DOHH2 (cell line): ENCODE measurements at regions not wholly inside any gene's neighbourhood (a gene's known extent, or its start where the extent isn't known, plus 50 kb on each side); places are given as distances from the start of the nearest gene placed in this dataset.

Source experiments
- H3F3A ChIP-seq: fragments of 200-600 bp; sonication (generic), shearing (Covaris generic); 2 replicates; pipeline ENCODE4 v1.6.0; 2016; ENCODE audit warnings: antibody characterized with exemption, mild to moderate bottlenecking; ENCODE audit not compliant: control insufficient read depth, insufficient read depth
- H3K27ac ChIP-seq: fragments of 200-600 bp; sonication (generic); 2 replicates; pipeline ENCODE4 v1.5.1; 2014; ENCODE audit warnings: low read depth, mild to moderate bottlenecking, low read length, moderate library complexity
- H3K27me3 ChIP-seq: fragments of 200-600 bp; sonication (generic); 2 replicates; pipeline ENCODE4 v1.6.1; 2014; ENCODE audit warnings: mild to moderate bottlenecking, low read length, mixed read lengths; ENCODE audit not compliant: control insufficient read depth
- H3K36me3 ChIP-seq: fragments of 200-600 bp; sonication (generic); 2 replicates; pipeline ENCODE4 v1.6.1; 2014; ENCODE audit warnings: mild to moderate bottlenecking, low read length, moderate library complexity, mixed read lengths; ENCODE audit not compliant: control insufficient read depth
- H3K4me1 ChIP-seq: fragments of 200-600 bp; sonication (generic); 2 replicates; pipeline ENCODE4 v1.6.1; 2014; ENCODE audit warnings: mild to moderate bottlenecking, low read length, mixed read lengths; ENCODE audit not compliant: control insufficient read depth
- H3K4me2 ChIP-seq: fragments of 200-600 bp; sonication (generic); 2 replicates; pipeline ENCODE4 v1.6.0; 2014; ENCODE audit warnings: mild to moderate bottlenecking, low read length, moderate library complexity
- H3K4me3 ChIP-seq: fragments of 200-600 bp; sonication (generic); 2 replicates; pipeline ENCODE4 v1.5.1; 2014; ENCODE audit warnings: mild to moderate bottlenecking, low read length, mixed read lengths
- H3K79me2 ChIP-seq: fragments of 200-600 bp; sonication (generic); 2 replicates; pipeline ENCODE4 v1.6.1; 2014; ENCODE audit warnings: mild to moderate bottlenecking, low read length, mixed read lengths; ENCODE audit not compliant: control insufficient read depth
- H3K9me2 ChIP-seq: fragments of 200-600 bp; sonication (generic); replicated peaks from 2 replicates; pipeline ENCODE4 v1.6.1; 2014; ENCODE audit warnings: mild to moderate bottlenecking, low read length, mixed read lengths; ENCODE audit not compliant: control insufficient read depth
- H3K9me3 ChIP-seq: fragments of 200-600 bp; sonication (generic); 2 replicates; pipeline ENCODE4 v1.6.1; 2014; ENCODE audit warnings: antibody characterized with exemption, low read length, mixed read lengths; ENCODE audit not compliant: control insufficient read depth, insufficient read depth
- H4K20me1 ChIP-seq: fragments of 200-600 bp; sonication (generic); 2 replicates; pipeline ENCODE4 v1.6.0; 2014; ENCODE audit warnings: low read depth, mild to moderate bottlenecking, antibody characterized with exemption, low read length, moderate library complexity; ENCODE audit not compliant: control insufficient read depth, insufficient read depth
- EZH2phosphoT487 ChIP-seq: fragments of 200-600 bp; sonication (generic); IDR thresholded peaks from 2 replicates; pipeline ENCODE4 v1.6.1; 2017; ENCODE audit warnings: borderline replicate concordance, mild to moderate bottlenecking, antibody characterized with exemption, low read length, moderate library complexity, mixed read lengths
- TF ChIP-seq, protein P1 (sequence below): fragments of 200-600 bp; sonication (generic); IDR thresholded peaks from one replicate; pipeline ENCODE4 v1.5.1; 2014; ENCODE audit warnings: antibody characterized with exemption, mild to moderate bottlenecking, low read depth, low read length; ENCODE audit not compliant: poor library complexity, severe bottlenecking

DNA sequence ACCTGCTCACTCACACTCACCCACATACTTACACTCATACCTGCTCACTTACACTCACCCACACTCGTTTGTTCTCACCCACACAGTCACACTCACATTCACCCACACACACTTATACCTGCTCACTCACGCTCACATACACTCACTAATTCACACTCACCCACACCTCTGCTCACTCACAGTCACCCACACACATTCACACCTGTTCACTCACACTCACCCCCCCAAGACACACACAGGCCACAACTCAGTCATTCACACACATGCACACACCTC, 436.2 kb downstream of the BCL11B start:
- Histone ChIP-seq H3F3A (no peaks in the 10 kb centered on the region), H3K79me2 (no peaks in the 10 kb centered on the region), H3K4me2 (no peak overlapping the region), H3K27ac (no peak overlapping the region), H3K27me3 (no peaks in the 10 kb centered on the region), H3K4me3 (no peak overlapping the region), H4K20me1 (no peaks in the 10 kb centered on the region), H3K9me2 (no peaks in the 10 kb centered on the region), H3K9me3 (peaks cover 11% of the 10 kb centered on the region; the same call in 1 of the 2 replicates), H3K4me1 (no peaks in the 10 kb centered on the region), H3K36me3 (no peaks in the 10 kb centered on the region)
- TF ChIP-seq EZH2phosphoT487: no peak
- TF ChIP-seq, protein P1, sequence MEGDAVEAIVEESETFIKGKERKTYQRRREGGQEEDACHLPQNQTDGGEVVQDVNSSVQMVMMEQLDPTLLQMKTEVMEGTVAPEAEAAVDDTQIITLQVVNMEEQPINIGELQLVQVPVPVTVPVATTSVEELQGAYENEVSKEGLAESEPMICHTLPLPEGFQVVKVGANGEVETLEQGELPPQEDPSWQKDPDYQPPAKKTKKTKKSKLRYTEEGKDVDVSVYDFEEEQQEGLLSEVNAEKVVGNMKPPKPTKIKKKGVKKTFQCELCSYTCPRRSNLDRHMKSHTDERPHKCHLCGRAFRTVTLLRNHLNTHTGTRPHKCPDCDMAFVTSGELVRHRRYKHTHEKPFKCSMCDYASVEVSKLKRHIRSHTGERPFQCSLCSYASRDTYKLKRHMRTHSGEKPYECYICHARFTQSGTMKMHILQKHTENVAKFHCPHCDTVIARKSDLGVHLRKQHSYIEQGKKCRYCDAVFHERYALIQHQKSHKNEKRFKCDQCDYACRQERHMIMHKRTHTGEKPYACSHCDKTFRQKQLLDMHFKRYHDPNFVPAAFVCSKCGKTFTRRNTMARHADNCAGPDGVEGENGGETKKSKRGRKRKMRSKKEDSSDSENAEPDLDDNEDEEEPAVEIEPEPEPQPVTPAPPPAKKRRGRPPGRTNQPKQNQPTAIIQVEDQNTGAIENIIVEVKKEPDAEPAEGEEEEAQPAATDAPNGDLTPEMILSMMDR: no peak

DNA sequence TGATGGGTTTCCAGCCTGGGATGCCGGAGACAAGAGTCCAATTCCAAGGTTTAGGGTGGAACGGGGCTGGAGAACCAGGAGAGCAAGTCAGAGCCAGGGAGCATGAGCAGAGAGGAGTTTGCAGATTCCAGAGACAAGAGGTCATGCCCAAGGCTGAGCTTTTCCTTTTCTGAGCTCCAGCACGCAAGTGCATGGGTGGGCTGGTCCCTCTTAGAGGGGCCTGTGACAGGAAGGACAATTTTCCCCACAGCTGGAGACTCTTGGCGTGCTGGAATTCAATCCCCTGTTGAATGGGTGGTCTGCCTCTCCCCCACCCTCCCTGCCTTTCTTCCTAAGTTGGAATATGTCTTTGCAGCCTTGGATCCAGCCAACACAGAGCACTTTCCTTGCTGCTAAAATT, 431.9 kb downstream of the BCL11B start:
- H4K20me1 ChIP-seq: no peaks in the 10 kb centered on the region
- H3K4me1 ChIP-seq: no peaks in the 10 kb centered on the region
- H3K27ac ChIP-seq: no peak overlapping the region
- no peak overlapping the region for H3K4me2 ChIP-seq
- no peaks in the 10 kb centered on the region for H3K36me3 ChIP-seq
- no peaks in the 10 kb centered on the region for H3K9me2 ChIP-seq
- H3K4me3 ChIP-seq: no peak overlapping the region
- H3K27me3 ChIP-seq: no peaks in the 10 kb centered on the region
- peaks cover 10% of the 10 kb centered on the region; the same call in 1 of the 2 replicates for H3K9me3 ChIP-seq
- TF ChIP-seq, protein P1: no peak
- no peak for TF ChIP-seq EZH2phosphoT487
- H3F3A ChIP-seq: no peaks in the 10 kb centered on the region
- H3K79me2 ChIP-seq: no peaks in the 10 kb centered on the region

DNA sequence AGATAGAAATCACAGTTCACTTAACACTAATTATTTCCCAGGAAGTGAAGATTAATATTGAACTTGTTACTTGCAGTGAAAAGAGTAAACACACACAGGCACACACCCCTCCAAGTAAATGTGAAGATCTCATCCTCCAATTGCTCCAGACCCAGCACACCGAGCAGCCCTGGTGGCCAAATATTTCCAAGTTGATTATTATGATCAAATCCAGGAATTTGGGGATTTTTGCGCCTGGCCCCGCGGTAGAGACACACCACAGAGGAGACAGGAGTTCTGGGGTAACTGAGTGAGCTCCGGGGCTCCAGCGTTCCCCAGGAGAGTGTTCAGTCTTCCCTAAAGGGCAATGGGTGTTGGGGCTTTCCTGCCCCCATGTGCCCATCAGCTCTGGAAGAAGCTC, 431.5 kb downstream of the BCL11B start:
- H3K79me2 ChIP-seq: no peaks in the 10 kb centered on the region
- no peak overlapping the region for H3K27ac ChIP-seq
- H3K4me2 ChIP-seq: no peak overlapping the region
- H3K4me1 ChIP-seq: no peaks in the 10 kb centered on the region
- H4K20me1 ChIP-seq: no peaks in the 10 kb centered on the region
- H3K36me3 ChIP-seq: no peaks in the 10 kb centered on the region
- H3K9me2 ChIP-seq: no peaks in the 10 kb centered on the region
- peaks cover 6% of the 10 kb centered on the region; the same call in 1 of the 2 replicates for H3K9me3 ChIP-seq
- no peaks in the 10 kb centered on the region for H3K27me3 ChIP-seq
- no peak for TF ChIP-seq EZH2phosphoT487
- TF ChIP-seq, protein P1: no peak
- no peak overlapping the region for H3K4me3 ChIP-seq
- H3F3A ChIP-seq: no peaks in the 10 kb centered on the region

DNA sequence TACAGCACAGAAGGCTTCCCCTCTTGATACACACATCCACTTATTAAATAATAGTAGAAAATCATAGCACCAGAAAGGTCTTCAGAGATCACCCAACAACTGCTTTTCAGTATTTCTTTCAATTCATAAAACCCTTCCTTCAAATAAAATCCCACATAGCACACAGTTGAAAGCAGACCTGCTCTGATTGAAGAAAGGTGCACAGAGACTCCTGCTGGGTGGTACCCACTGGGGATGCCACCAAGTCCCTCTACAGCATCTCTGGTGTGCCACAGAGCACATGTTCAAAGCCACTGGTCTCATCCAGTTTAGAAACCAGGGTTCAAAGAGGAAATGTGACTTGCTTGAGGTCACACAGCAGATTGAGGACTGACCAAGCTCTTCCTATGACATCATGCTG, 427.5 kb downstream of the BCL11B start:
- no peaks in the 10 kb centered on the region for H3F3A ChIP-seq
- H3K27ac ChIP-seq: no peak overlapping the region
- H3K9me3 ChIP-seq: no peaks in the 10 kb centered on the region
- H3K4me1 ChIP-seq: no peaks in the 10 kb centered on the region
- no peaks in the 10 kb centered on the region for H3K9me2 ChIP-seq
- H3K4me2 ChIP-seq: no peak overlapping the region
- H3K4me3 ChIP-seq: no peak overlapping the region
- no peaks in the 10 kb centered on the region for H4K20me1 ChIP-seq
- no peaks in the 10 kb centered on the region for H3K36me3 ChIP-seq
- no peaks in the 10 kb centered on the region for H3K79me2 ChIP-seq
- TF ChIP-seq, protein P1: no peak
- no peak for TF ChIP-seq EZH2phosphoT487
- no peaks in the 10 kb centered on the region for H3K27me3 ChIP-seq
